ENCODE measurements at regions not wholly inside any gene's neighbourhood (a gene's known extent, or its start where the extent isn't known, plus 50 kb on each side); places are given as distances from the start of the nearest gene placed in this dataset.

DNA sequence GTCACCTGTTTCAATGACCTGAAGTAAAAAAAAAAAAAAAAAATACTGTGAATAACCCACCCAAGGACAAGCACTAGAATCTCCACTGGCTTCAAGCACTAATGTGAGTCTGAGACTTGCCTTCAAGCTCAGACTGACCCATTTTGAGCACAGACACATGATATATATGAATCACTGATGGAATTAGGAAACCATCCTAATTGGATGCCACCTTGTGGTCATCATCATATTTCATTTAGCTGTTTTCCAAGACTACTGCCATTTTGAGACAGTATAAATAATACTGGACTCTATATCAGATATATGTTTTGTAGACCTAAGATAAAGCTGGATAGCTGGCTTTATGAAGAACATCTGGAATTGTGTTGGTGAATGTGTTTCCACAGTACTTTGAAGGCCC, 1232.0 kb downstream of the KCNT2 start:
- DNase-seq (ENCODE audit: low read depth in 3 of 3), result no peak

- no peak for DNase-seq (ENCODE audit: low read depth in 3 of 3)
These were observed 1234.4 kb downstream of the KCNT2 start for GRCh38 chr1:195373856-195374255.

GRCh38 chr1:195345149-195345548, 1263.1 kb downstream of the KCNT2 start:
- DNase-seq (ENCODE audit: low read depth in 3 of 3), result no peak

- DNase-seq (ENCODE audit: low read depth in 3 of 3), result no peak
These were observed 1270.6 kb downstream of the KCNT2 start for GRCh38 chr1:195337646-195338045.

DNA sequence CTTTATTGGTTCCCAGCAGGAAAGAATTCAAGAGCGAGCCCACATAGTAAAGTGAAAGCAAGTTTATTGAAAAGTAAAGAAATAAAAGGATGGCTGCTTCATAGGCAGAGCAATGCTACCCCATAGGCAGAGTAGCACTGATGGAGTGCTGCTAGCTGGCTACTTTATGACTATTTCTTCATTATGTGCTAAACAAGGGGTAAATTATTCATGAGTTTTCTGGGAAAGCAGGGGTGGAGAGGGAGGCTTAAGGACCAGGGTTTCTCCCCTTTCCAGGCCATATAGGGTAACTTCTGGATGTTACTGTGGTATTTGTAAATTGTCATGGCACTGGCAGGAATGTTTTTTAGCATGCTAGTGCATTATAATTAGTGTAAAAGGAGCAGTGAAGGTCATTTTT, 1271.4 kb downstream of the KCNT2 start:
- no peak for DNase-seq (ENCODE audit: low read depth in 3 of 3)

GRCh38 chr1:195335541-195335940, 1272.7 kb downstream of the KCNT2 start:
- no peak for DNase-seq (ENCODE audit: low read depth in 3 of 3)

DNA sequence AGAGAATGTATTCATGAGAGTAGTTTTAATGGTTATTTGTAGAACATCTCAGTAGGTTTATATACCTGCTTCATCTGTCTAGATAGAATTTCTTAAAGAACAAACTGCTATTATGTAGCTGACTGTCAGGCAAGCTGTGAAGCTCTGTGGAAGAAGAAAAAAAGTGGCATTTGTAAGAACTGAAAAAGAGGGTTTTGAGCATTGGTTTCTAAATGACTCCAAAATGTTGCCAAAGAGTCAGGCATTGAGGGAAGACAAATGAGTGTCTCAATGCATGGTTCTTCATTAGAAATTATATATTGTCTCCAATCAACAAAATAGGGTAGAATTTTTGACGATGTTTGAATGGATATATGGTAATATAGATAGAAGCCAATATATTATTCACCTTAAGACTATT, 1276.1 kb downstream of the KCNT2 start:
- no peak for DNase-seq (ENCODE audit: low read depth in 3 of 3)

- no peak for DNase-seq (ENCODE audit: low read depth in 3 of 3)
These were observed 1279.6 kb downstream of the KCNT2 start for GRCh38 chr1:195328681-195329080.

DNA sequence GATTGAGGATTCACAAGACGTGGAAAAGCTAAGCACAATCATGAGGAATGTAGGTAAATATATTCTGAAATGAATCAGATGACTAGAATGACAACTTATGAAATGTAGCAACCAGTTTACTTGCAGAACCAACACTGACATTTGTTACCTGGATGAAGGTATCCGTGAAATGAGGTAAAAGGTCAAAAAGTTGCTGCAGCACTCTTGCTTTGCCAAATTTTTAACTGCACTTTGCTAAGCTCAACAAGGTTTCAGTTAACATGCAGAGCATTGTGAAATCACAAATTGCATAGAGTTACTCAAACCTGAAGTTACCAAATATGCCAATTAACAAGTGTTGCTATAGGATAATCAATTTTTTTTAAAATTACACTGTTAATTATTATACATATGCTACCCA, 1280.1 kb downstream of the KCNT2 start:
- no peak for DNase-seq (ENCODE audit: low read depth in 3 of 3)

DNA sequence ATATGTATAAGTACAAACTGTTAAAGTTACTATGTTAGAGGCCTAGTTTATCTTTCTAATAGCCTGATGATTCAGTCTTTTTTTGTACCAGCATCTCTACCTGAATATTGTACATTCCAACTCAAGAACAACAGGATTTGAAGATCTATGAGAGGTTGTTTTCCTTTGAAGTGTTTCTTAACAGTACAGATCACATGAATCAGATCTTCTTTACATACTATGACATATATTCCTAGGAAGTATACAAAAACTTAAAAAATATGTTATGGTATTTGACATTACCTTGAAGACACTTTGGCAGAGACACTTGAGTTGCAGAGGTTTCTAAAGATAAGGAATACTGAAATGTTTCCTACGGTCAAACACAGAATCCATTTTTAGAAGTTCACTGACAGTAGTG, 1280.9 kb downstream of the KCNT2 start:
- DNase-seq (ENCODE audit: low read depth in 3 of 3), result no peak

- no peak for DNase-seq (ENCODE audit: low read depth in 3 of 3)
These were observed 1281.9 kb downstream of the KCNT2 start for GRCh38 chr1:195326325-195326724.

DNA sequence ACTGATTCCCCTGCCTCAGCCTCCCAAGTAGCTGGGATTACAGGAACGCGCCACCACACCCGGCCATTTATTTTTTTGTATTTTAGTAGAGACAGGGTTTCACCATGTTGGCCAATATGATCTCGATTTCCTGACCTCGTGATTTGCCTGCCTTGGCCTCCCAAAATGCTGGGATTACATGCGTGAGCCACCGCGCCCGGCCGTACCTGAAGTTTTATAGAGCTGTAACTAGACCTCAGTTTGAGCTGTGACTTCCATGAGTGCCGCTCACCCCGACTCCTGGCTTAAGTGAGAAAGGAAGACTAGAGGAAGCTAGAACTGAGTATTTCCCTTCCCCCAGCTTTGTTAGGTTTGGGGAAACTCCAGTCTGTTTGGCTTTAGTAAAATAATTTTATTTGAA, 1283.1 kb downstream of the KCNT2 start:
- DNase-seq (ENCODE audit: low read depth in 3 of 3), result no peak

- DNase-seq (ENCODE audit: low read depth in 3 of 3), result no peak
These were observed 1302.0 kb downstream of the KCNT2 start for GRCh38 chr1:195306281-195306680.

DNA sequence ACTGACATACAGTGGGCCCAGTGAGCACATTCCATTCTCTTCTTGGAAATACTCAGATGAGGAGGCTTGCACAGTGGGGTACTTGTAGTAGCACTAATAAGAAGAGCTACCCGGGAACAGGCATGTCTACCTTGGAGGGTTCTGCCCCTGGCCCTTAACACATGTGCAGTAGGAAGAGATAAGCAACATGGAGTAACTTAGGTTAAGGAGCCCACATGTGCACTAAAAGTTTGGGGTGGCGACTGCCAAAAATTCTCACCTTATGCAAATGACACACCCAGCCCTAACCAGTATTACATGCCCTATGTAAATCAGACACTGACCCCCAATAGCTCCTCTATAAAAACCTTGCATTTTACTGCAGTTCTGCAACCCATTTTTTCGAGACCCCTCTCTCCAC, 1313.3 kb downstream of the KCNT2 start:
- DNase-seq (ENCODE audit: low read depth in 3 of 3), result no peak

GRCh38 chr1:195278644-195279043, 1329.6 kb downstream of the KCNT2 start:
- DNase-seq (ENCODE audit: low read depth in 3 of 3), result no peak

DNA sequence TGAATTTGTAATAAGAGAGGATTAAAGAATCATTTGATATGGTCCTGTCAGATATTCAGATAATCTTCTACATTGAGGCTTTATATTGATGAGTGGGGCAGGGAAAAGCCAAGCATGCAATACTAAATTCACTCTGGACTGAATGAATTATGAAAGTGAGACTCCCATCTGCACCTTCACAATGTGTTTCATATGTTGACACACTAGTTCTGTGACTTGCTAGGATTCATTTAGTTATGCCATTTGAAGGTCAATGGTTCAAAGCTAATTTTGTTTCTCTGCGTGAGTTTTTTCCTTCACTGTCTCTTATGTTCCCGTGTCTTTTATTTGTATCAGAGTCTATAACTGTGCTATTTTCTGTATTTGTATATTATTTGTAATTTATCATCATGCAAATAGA, 1332.5 kb downstream of the KCNT2 start:
- DNase-seq (ENCODE audit: low read depth in 3 of 3), result no peak

- DNase-seq (ENCODE audit: low read depth in 3 of 3), result no peak
These were observed 1356.3 kb downstream of the KCNT2 start for GRCh38 chr1:195251900-195252299.

- no peak for DNase-seq (ENCODE audit: low read depth in 3 of 3)
These were observed 1364.7 kb downstream of the KCNT2 start for GRCh38 chr1:195243492-195243891.

- DNase-seq (ENCODE audit: low read depth in 3 of 3), result no peak
These were observed 1367.2 kb downstream of the KCNT2 start for GRCh38 chr1:195241066-195241465.

DNA sequence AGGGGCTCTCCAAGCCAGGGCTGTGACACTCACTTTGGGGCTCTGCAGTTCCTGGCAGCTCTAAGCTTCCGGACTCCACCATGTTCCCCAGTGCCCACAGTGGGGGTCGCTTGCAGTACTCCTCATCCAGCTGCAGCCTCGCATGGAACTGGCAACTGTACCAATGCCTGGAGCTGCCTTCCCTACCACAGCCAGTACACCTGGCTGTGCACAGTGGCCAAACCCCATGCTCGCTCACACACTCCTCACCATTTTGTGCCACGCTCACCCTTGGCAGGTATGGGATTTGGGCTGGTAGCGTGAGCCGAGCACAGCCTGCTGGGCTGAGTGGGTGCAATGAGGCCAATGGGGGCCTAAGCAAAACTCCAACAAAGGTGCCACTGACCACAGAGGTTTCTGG, 1369.9 kb downstream of the KCNT2 start:
- no peak for DNase-seq (ENCODE audit: low read depth in 3 of 3)

- DNase-seq (ENCODE audit: low read depth in 3 of 3), result no peak
These were observed 1371.0 kb downstream of the KCNT2 start for GRCh38 chr1:195236991-195237889.

GRCh38 chr1:195218428-195219212, 1389.6 kb downstream of the KCNT2 start:
- no peak for DNase-seq (ENCODE audit: low read depth in 3 of 3)

GRCh38 chr1:195202241-195202640, 1406.0 kb downstream of the KCNT2 start:
- DNase-seq (ENCODE audit: low read depth in 3 of 3), result no peak
